Glutamatergic neuron (in vitro differentiated cells): ENCODE measurements at regions not wholly inside any gene's neighbourhood (a gene's known extent, or its start where the extent isn't known, plus 50 kb on each side); places are given as distances from the start of the nearest gene placed in this dataset.

Experiments
- DNase-seq: peaks from one replicate; pipeline ENCODE4 v3.0.0; 2022
- H3K27ac Mint-ChIP-seq: one replicate; pipeline ENCODE4 v1.8.0; 2020; ENCODE audit warnings: mild to moderate bottlenecking, mixed read lengths, inconsistent platforms; ENCODE audit not compliant: unreplicated experiment
- H3K27me3 Mint-ChIP-seq: one replicate; pipeline ENCODE4 v1.8.0; 2020; ENCODE audit warnings: mild to moderate bottlenecking, moderate library complexity, mixed read lengths, inconsistent platforms; ENCODE audit not compliant: unreplicated experiment
- H3K36me3 Mint-ChIP-seq: one replicate; pipeline ENCODE4 v1.8.0; 2020; ENCODE audit warnings: mild to moderate bottlenecking, mixed read lengths, inconsistent platforms; ENCODE audit not compliant: unreplicated experiment
- H3K4me1 Mint-ChIP-seq: one replicate; pipeline ENCODE4 v1.8.0; 2020; ENCODE audit warnings: mild to moderate bottlenecking, low read depth, mixed read lengths, inconsistent platforms; ENCODE audit not compliant: unreplicated experiment
- H3K4me3 Mint-ChIP-seq: one replicate; pipeline ENCODE4 v1.8.0; 2020; ENCODE audit warnings: mild to moderate bottlenecking, mixed read lengths, inconsistent platforms; ENCODE audit not compliant: unreplicated experiment
- H3K9me3 Mint-ChIP-seq: one replicate; pipeline ENCODE4 v1.8.0; 2020; ENCODE audit warnings: mild to moderate bottlenecking, moderate library complexity, mixed read lengths, inconsistent platforms; ENCODE audit not compliant: unreplicated experiment
- CTCF ChIP-seq: fragments of 200-600 bp; sonication (generic); IDR thresholded peaks from one replicate; pipeline ENCODE4 v1.5.0; 2021; ENCODE audit not compliant: partially characterized antibody, unreplicated experiment

- TF ChIP-seq CTCF = no peak
- H3K36me3 Mint-ChIP-seq = no peaks in the 10 kb centered on the region
These were observed 705.4 kb downstream of the RAB28 start for GRCh38 chr4:12778706-12779105.

GRCh38 chr4:12778191-12778590 is 705.9 kb downstream of the RAB28 start:
- Mint-ChIP-seq H3K4me1 (no peaks in the 10 kb centered on the region), H3K4me3 (no peak overlapping the region), H3K27ac (no peak overlapping the region), H3K9me3 (no peaks in the 10 kb centered on the region), H3K27me3 (no peaks in the 10 kb centered on the region), H3K36me3 (no peaks in the 10 kb centered on the region)
- DNase-seq = no peak
- TF ChIP-seq CTCF = no peak

More at GRCh38 chr4:12778706-12779105, 705.4 kb downstream of the RAB28 start:
- Mint-ChIP-seq H3K4me3 (no peak overlapping the region), H3K4me1 (no peaks in the 10 kb centered on the region), H3K27ac (no peak overlapping the region), H3K9me3 (no peaks in the 10 kb centered on the region), H3K27me3 (no peaks in the 10 kb centered on the region)
- DNase-seq = no peak

- no peaks in the 10 kb centered on the region for H3K4me1 Mint-ChIP-seq
- H3K9me3 Mint-ChIP-seq = no peaks in the 10 kb centered on the region
- no peak overlapping the region for H3K4me3 Mint-ChIP-seq
- no peak for DNase-seq
- no peaks in the 10 kb centered on the region for H3K27me3 Mint-ChIP-seq
- H3K36me3 Mint-ChIP-seq = no peaks in the 10 kb centered on the region
- H3K27ac Mint-ChIP-seq = no peak overlapping the region
- no peak for TF ChIP-seq CTCF
These were observed 713.8 kb downstream of the RAB28 start for GRCh38 chr4:12770351-12770750.

GRCh38 chr4:12761694-12762093 is 722.4 kb downstream of the RAB28 start:
- H3K9me3 Mint-ChIP-seq = no peaks in the 10 kb centered on the region
- H3K27me3 Mint-ChIP-seq = no peaks in the 10 kb centered on the region
- TF ChIP-seq CTCF = no peak
- DNase-seq = no peak
- no peak overlapping the region for H3K4me3 Mint-ChIP-seq
- H3K36me3 Mint-ChIP-seq = no peaks in the 10 kb centered on the region
- H3K4me1 Mint-ChIP-seq = no peaks in the 10 kb centered on the region
- H3K27ac Mint-ChIP-seq = no peak overlapping the region

GRCh38 chr4:12747154-12747553 is 737.0 kb downstream of the RAB28 start:
- Mint-ChIP-seq H3K27me3 (no peaks in the 10 kb centered on the region), H3K36me3 (no peaks in the 10 kb centered on the region), H3K9me3 (no peaks in the 10 kb centered on the region), H3K27ac (no peak overlapping the region), H3K4me3 (no peak overlapping the region), H3K4me1 (no peaks in the 10 kb centered on the region)
- no peak for TF ChIP-seq CTCF
- DNase-seq = no peak
